MG63 (cell line): ENCODE measurements at regions not wholly inside any gene's neighbourhood (a gene's known extent, or its start where the extent isn't known, plus 50 kb on each side); places are given as distances from the start of the nearest gene placed in this dataset.

Experiments used
- DNase-seq: peaks from one replicate; pipeline ENCODE4 v3.0.0-alpha.2; 2020
- H3K27me3 ChIP-seq: fragments of 250-450 bp; sonication (Bioruptor Pico); 2 replicates; pipeline ENCODE4 v1.5.1; 2020; ENCODE audit warnings: mild to moderate bottlenecking, moderate library complexity
- H3K36me3 ChIP-seq: fragments of 250-450 bp; sonication (Bioruptor Pico); 2 replicates; pipeline ENCODE4 v1.5.1; 2020; ENCODE audit warnings: mild to moderate bottlenecking, moderate library complexity
- H3K4me3 ChIP-seq: fragments of 250-450 bp; sonication (Bioruptor Pico); 2 replicates; pipeline ENCODE4 v1.5.1; 2020; ENCODE audit warnings: mild to moderate bottlenecking, moderate library complexity
- H3K9me3 ChIP-seq: fragments of 250-450 bp; sonication (Bioruptor Pico); 2 replicates; pipeline ENCODE4 v1.5.1; 2020; ENCODE audit warnings: mild to moderate bottlenecking, moderate library complexity

DNA sequence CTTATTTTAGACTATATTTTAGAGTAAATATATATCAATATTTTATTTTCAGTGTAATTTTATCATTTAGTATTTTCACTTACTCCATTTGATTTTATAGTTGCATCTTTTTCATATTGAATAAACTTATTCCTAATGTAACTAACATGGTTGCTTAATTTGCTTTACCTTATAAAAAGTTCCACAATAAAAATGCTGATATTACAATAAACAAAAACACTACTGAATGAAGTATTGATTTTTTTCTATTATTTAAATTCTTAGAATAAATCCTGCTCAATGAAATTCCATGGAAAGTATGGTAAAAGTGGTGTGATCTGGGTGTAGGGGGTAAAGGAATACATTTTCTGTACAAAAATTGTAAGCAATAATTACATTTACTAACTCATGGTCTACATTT, 2074.9 kb upstream of the C9orf72 start:
- Histone ChIP-seq H3K9me3 (no peaks in the 10 kb centered on the region), H3K36me3 (no peaks in the 10 kb centered on the region), H3K27me3 (no peaks in the 10 kb centered on the region), H3K4me3 (no peak overlapping the region)
- no peak for DNase-seq

DNA sequence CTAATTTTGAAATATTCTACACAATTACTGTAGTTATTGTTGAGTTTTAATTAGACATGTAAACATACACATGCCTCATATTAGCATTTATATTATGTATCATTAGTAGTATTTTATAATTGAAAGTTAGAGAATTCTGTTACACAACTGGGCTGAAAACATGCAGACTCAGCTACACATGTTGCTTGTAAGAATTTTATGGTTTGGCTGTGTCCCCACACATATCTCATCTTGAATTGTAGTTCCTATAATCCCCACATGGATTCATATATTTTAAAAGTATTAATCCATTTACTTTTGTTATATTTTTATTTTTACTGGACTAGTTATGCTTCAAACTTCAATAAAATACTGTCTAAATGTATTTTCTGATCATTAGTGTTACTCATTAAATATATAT, 2075.3 kb upstream of the C9orf72 start:
- no peak for DNase-seq
- no peak overlapping the region for H3K4me3 ChIP-seq
- no peaks in the 10 kb centered on the region for H3K36me3 ChIP-seq
- H3K9me3 ChIP-seq: no peaks in the 10 kb centered on the region
- H3K27me3 ChIP-seq: no peaks in the 10 kb centered on the region

DNA sequence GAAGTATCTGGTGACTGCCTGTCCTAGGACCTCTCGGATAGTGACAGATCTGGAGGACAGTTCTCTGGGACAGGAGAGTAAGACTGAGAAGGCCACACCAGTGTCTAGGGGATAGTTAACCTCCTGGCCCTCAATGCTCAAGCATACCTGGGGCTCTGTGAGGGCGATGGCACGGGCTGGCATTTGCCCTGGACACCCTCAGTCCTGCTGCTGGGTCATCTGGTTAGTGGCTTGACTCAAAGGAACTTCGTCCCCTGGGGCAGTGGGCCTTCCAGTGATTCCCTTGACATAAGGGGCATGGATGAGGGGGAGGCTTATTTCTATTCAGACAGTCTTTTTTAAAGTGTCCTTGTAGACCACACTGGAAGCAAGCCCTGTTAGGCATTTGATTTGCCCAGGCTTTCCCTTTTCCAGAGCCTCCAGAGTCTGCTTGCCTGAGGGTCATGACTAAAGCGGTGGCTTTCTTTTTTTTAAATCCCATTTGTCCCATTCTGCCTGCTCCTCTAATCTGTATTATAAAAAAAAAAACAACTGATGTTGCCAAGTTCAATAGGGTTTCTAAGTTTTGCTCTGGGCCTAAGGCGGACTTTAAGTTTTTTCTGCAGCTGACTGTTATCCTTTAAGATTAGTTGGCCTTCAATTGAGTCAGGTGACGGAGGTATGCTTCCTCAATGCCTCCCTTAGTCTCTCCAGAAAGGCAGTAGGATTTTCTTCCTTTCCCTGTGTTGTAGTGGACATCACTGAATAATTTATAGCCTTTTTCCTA, 2083.5 kb upstream of the C9orf72 start:
- Histone ChIP-seq H3K4me3 (no peak overlapping the region), H3K9me3 (no peaks in the 10 kb centered on the region), H3K27me3 (no peaks in the 10 kb centered on the region), H3K36me3 (no peaks in the 10 kb centered on the region)
- no peak for DNase-seq

DNA sequence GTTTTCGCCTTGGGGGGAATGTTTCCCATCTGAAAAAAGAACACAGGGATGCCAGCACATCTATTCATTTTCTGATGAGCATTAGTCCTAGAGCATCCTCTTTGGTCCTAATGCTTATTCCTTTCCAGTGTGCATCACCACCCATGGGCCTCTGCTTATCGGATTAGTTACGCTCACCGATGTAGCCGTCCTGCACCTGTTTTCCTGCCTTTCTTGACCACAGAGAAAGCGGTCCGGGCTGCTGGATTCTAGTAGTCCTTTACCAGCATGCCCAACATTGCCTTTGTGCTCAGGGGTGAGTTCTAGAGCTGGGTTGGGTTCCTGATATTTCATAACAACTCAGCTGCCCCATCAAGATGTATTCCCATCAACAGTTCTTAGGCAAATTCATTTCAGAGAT, 2084.5 kb upstream of the C9orf72 start:
- H3K4me3 ChIP-seq: no peak overlapping the region
- DNase-seq: no peak
- H3K9me3 ChIP-seq: no peaks in the 10 kb centered on the region
- no peaks in the 10 kb centered on the region for H3K36me3 ChIP-seq
- H3K27me3 ChIP-seq: no peaks in the 10 kb centered on the region

DNA sequence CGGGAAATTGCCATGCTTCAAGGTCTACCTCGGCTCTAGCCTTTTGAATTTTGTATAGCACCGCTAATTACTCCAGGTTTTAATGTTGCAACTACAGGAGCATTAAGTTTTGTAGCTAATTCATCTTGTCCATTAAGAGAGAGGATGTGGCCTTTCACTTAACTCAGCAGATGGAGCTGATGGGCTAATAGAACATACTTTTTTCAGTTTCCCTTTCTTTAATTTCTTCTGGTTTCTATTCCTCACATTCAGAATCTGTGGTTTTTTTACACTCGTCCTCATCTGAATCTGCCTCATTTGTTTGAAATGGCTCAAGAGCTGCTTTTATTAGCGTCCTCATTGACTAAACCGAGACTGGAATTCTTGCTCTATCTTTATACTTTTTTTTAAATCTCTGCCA, 2085.7 kb upstream of the C9orf72 start:
- H3K27me3 ChIP-seq: no peaks in the 10 kb centered on the region
- DNase-seq: no peak
- H3K9me3 ChIP-seq: no peaks in the 10 kb centered on the region
- H3K36me3 ChIP-seq: no peaks in the 10 kb centered on the region
- no peak overlapping the region for H3K4me3 ChIP-seq

DNA sequence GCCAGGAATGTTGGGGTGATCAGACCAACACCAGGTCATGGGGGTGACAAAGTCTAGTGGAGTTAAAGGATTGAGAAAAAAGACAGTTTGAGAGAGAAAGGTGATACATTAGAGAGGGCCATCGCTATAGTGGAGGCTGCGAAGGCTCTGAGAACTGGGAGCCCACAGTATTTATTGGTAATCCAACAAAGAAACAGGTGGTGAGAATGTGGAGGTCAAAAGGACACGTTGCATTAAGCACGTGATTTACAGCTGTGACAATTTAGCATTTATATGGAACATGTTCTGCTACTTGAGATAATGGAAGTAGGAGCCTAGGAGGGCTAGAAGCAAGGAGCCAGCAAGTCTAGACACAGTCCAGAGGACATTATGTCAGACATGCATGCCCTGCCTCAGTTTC, 2086.5 kb upstream of the C9orf72 start:
- no peaks in the 10 kb centered on the region for H3K9me3 ChIP-seq
- H3K4me3 ChIP-seq: no peak overlapping the region
- no peaks in the 10 kb centered on the region for H3K36me3 ChIP-seq
- no peaks in the 10 kb centered on the region for H3K27me3 ChIP-seq
- no peak for DNase-seq

DNA sequence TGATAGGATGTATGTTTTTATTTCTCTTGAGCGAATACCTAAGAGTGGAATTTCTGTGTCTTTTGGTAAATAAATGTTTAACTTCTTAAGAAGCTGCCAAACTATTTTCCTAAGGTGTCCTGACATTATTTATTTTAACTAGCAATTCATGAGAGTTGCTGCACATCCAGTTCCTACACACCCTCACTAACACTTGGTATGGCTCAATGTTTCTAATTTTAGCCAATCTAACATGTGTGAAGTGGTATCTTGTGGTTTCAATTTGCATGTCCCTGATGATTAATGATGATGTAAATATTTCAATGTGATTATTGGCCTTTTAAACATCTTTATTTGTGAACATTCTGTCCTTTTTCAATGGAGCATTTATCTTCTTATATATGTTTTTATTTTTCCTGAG, 2095.5 kb upstream of the C9orf72 start:
- H3K27me3 ChIP-seq: no peaks in the 10 kb centered on the region
- H3K36me3 ChIP-seq: no peaks in the 10 kb centered on the region
- DNase-seq: no peak
- no peak overlapping the region for H3K4me3 ChIP-seq
- H3K9me3 ChIP-seq: no peaks in the 10 kb centered on the region

DNA sequence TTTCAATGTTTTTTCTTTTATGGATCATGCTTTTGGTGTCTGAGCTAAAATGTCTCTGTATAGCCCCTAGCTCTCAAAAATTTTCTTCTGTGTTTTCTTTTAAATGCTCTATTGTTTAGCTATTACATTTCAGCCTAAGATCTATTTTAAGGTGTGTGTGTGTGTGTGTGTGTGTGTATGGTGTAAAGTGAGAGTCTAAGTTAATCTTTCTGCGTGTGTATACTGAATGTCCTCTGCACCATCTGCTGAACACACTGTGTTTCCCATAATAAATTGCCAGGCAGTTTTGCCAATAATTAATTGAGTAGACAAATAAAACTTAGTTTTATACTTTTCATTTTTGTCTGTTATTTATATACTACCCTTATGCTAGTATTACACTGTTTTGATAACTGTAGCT, 2096.3 kb upstream of the C9orf72 start:
- no peak overlapping the region for H3K4me3 ChIP-seq
- DNase-seq: no peak
- no peaks in the 10 kb centered on the region for H3K27me3 ChIP-seq
- no peaks in the 10 kb centered on the region for H3K36me3 ChIP-seq
- H3K9me3 ChIP-seq: no peaks in the 10 kb centered on the region

DNA sequence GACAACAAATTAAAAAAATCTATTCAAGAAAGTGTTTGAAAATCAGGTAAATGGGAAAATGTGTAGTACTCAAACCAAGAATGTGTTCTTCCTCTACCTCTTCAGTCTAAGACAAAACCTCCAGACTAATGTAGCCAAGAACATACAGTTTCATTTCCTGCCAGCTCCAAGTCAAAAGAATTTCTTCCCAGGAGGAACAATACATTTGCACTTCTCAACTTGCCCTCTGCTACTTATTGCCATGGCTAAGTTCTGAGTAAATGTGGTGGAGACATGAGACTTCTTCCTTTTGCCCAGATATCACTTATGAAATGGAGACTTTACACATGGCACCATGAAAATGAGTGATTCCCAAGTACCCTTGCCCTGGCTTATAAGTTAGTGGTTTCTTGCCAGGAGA, 2112.2 kb upstream of the C9orf72 start:
- Histone ChIP-seq H3K36me3 (no peaks in the 10 kb centered on the region), H3K4me3 (no peak overlapping the region), H3K9me3 (no peaks in the 10 kb centered on the region), H3K27me3 (no peaks in the 10 kb centered on the region)
- no peak for DNase-seq

DNA sequence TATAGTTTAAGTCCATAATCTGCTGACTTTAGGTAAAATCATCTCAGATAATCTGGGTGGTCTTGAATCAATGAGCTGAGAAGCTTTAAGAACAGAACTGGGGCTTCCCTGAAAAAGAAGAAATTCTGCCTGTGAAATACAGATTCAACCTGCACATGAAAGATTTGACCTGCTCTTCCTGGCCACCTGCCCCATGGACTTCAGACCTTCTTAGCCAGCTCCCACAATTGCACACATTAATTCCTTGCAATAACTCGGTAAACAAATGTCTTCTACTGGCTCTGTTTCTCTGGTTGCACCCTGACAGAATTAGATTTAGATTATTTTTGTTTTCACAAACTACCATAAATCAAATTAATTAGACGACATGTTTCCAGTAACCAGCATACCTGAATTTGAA, 2117.9 kb upstream of the C9orf72 start:
- DNase-seq: no peak
- Histone ChIP-seq H3K4me3 (no peak overlapping the region), H3K9me3 (0 out of 2 replicates have a peak, but pooled peaks cover 2% of the 10 kb centered on the region), H3K27me3 (no peaks in the 10 kb centered on the region), H3K36me3 (no peaks in the 10 kb centered on the region)

DNA sequence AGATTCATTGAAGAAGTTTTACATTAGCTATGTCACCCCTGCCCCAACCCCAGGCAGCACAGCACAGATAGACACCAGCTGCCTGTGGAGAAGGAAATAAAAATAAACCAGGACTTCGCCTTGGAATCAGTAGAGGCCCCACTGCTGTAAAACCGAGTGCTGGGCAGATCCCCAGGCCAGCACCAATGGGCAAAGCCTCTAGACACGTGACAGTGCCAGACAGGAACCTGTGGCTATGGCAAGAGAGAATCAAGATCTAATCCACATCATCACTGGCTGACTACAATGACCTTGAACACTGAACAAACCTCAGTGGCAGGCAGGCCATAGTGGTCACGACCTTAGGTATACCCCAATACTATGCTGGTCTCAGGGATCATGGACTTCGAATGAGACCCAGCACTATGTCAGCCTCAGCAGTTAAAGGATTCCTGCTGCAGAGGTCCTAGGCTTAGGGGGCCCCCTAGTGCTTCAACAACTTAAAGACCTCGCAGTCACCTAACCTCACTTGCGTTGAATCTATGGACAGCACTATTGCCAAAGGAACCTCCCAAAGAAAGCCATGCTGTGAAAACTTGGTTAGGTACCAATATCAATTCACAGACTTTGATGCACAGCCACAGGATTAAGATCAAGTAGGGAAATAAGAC, 2118.6 kb upstream of the C9orf72 start:
- H3K36me3 ChIP-seq: no peaks in the 10 kb centered on the region
- DNase-seq: no peak
- no peaks in the 10 kb centered on the region for H3K27me3 ChIP-seq
- 0 out of 2 replicates have a peak, but pooled peaks cover 2% of the 10 kb centered on the region for H3K9me3 ChIP-seq
- H3K4me3 ChIP-seq: no peak overlapping the region

DNA sequence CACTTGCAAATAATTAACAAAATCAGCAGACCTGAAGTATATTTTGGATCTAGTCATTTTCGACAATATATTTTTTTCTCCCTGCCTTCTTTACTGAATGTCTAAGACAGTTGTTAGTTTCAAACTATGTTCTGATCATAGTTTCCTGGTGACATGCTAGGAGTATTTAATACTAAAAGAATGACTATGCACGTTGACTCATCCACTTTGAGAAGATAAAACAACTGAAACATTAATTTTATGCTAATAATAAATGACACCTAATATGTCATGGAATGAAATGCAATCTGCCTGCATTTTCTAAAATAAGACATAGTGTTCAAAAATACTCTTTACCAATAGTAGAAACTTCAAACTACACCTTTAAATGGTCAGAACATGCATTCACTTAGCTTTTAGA, 2123.7 kb upstream of the C9orf72 start:
- Histone ChIP-seq H3K36me3 (no peaks in the 10 kb centered on the region), H3K4me3 (no peak overlapping the region), H3K27me3 (no peaks in the 10 kb centered on the region), H3K9me3 (0 out of 2 replicates have a peak, but pooled peaks cover 2% of the 10 kb centered on the region)
- no peak for DNase-seq

DNA sequence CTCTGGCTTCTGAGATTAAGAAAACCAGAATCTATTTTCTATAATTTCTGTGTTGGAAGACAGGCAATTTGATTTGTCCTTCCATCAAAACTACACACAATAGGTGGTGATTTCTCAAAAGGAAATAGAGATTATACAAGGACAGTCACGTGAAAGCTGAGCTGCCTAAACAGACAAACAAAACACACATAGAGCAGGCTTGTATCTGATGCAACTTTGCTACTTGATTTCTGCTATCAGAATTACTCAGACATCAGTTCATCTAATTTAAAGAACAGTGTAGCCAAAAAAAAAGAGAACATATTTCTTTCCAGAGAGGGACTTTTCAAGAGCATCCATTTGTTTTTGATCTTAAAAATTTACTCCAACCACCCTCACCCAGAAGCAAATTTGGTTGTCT, 2128.3 kb upstream of the C9orf72 start:
- no peak for DNase-seq
- Histone ChIP-seq H3K36me3 (no peaks in the 10 kb centered on the region), H3K9me3 (no peaks in the 10 kb centered on the region), H3K4me3 (no peak overlapping the region), H3K27me3 (no peaks in the 10 kb centered on the region)

DNA sequence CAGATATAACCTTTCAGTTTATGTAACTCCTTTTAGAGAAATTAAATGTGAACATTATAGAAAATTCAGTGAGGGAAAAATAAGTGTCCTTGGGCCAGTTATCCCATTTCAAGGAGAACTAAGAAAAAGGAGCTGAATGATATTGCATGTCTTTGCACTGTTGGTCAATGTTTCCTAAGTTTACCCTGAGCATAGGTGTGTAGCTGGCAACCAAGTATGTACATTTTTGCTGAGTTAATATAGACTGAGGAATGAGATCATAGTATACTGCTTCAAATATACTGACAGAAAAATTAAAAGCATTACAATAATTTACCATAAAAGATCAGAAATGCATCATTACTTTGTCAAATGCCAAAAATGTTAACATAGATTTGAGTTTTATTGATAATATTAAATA, 2128.7 kb upstream of the C9orf72 start:
- Histone ChIP-seq H3K36me3 (no peaks in the 10 kb centered on the region), H3K9me3 (no peaks in the 10 kb centered on the region), H3K4me3 (no peak overlapping the region), H3K27me3 (no peaks in the 10 kb centered on the region)
- no peak for DNase-seq

DNA sequence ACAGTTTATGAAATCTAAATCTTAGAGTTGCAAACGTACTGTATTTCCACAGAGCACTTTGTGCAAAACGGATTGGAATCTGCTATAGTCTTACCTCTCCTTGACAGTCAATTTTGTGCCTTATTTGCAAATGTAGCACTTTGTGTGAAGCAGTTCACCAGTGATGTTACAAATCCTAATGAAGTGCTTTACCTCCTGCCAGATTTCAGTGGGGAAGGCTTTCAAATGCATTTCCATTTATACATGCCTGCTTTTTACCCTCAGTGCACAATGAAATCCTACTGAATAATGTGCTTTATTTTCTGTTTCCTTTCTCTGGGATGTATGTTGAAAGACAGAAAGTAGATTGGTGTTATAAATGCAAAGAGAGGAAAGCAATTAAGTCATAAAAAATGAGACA, 2141.6 kb upstream of the C9orf72 start:
- Histone ChIP-seq H3K4me3 (no peak overlapping the region), H3K27me3 (no peaks in the 10 kb centered on the region), H3K9me3 (no peaks in the 10 kb centered on the region), H3K36me3 (no peaks in the 10 kb centered on the region)
- no peak for DNase-seq

DNA sequence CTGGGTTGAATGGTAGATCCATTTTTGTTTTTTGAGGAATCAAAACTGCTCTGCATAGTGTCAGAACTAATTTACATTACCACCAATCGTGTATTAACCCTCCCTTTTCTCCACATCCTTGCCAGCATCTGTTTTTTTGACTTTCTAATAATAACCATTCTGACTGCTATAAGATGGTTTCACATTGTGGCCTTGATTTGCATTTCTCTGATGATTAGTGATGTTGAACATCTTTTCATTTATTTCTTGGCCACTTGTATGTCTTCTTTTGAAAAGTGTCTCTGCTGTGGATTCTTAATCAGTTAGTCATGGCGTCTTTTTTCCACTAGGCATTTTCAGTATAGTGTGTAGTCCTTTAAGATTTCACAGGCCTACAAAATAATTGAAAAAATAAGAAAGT, 2144.3 kb upstream of the C9orf72 start:
- no peak for DNase-seq
- no peaks in the 10 kb centered on the region for H3K9me3 ChIP-seq
- no peaks in the 10 kb centered on the region for H3K36me3 ChIP-seq
- no peak overlapping the region for H3K4me3 ChIP-seq
- no peaks in the 10 kb centered on the region for H3K27me3 ChIP-seq

DNA sequence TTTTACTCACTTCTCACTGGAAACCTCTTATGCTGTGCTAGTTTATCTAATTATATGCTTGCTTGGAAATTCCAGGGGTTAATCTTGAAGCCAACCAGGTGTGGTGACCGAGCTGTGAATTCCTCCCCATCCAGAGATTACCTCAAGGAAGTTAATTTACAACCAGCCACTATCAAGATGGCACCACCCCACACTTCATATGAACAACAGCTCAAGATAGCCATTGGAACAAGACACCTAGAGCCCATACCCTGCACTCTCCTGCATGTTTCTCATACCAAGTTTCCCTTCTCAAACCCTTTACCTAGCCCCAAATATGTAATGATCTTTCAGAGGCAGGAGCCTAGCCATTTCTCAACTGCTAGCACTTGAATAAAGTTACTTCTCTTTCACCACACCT, 2156.9 kb upstream of the C9orf72 start:
- Histone ChIP-seq H3K9me3 (no peaks in the 10 kb centered on the region), H3K27me3 (no peaks in the 10 kb centered on the region), H3K4me3 (no peak overlapping the region), H3K36me3 (no peaks in the 10 kb centered on the region)
- DNase-seq: no peak

DNA sequence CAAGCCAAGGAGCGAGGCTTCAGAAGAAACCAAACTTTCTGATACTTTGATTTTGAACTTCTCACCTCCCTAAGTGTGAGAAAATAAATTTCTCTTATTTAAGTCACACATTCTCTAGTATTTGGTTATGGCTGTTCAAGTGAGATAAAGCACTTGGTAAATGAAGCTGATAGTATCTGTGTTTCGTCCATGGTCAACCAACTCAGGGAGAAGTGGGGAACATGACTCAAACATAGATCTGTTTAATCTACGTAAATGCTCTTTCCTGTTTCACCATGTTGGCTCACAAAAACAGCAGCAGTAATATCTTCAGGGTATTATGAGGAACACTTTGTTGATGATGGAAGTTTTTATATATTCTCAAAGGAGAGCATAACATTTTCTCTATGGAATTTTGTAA, 2167.2 kb upstream of the C9orf72 start:
- no peak overlapping the region for H3K4me3 ChIP-seq
- DNase-seq: no peak
- H3K27me3 ChIP-seq: no peaks in the 10 kb centered on the region
- no peaks in the 10 kb centered on the region for H3K36me3 ChIP-seq
- H3K9me3 ChIP-seq: no peaks in the 10 kb centered on the region
